IPS DF 6.9 (cell line): ENCODE measurements at regions not wholly inside any gene's neighbourhood (a gene's known extent, or its start where the extent isn't known, plus 50 kb on each side); places are given as distances from the start of the nearest gene placed in this dataset.

ENCODE experiments used
- DNase-seq: peaks from one replicate; pipeline ENCODE4 v3.0.0-alpha.2; 2013; ENCODE audit warnings: low read depth, low spot score
- H3K27ac ChIP-seq: one replicate; pipeline ENCODE4 v1.5.1; 2013; ENCODE audit warnings: low read length, control low read depth
- H3K27me3 ChIP-seq: 2 replicates; pipeline ENCODE4 v1.6.1; 2013; ENCODE audit warnings: mild to moderate bottlenecking, low read length; ENCODE audit not compliant: control insufficient read depth, insufficient read depth
- H3K36me3 ChIP-seq: 2 replicates; pipeline ENCODE4 v1.6.1; 2013; ENCODE audit warnings: low read length; ENCODE audit not compliant: control insufficient read depth, insufficient read depth
- H3K4me1 ChIP-seq: 2 replicates; pipeline ENCODE4 v1.6.1; 2013; ENCODE audit warnings: low read length; ENCODE audit not compliant: control insufficient read depth, insufficient read depth
- H3K4me3 ChIP-seq: 2 replicates; pipeline ENCODE4 v1.5.1; 2013; ENCODE audit warnings: mild to moderate bottlenecking, low read length
- H3K9me3 ChIP-seq: 2 replicates; pipeline ENCODE4 v1.6.1; 2013; ENCODE audit warnings: low read length, inconsistent platforms; ENCODE audit not compliant: control insufficient read depth, insufficient read depth
- WGBS: extraction: QIAGEN DNeasy Blood & Tissue Kit; methylation state at CpG from one replicate; pipeline ENCODE4 v1.1.7; 2013; ENCODE audit warnings: mixed read lengths, missing lambda C conversion rate; ENCODE audit not compliant: insufficient read length, insufficient coverage; 5-methylcytosine and 5-hydroxymethylcytosine counted together

GRCh38 chr11:69395287-69395686 lies 86.2 kb upstream of the LINC01488 start:
- Histone ChIP-seq H3K27ac (no peak overlapping the region), H3K9me3 (no peaks in the 10 kb centered on the region), H3K4me3 (no peak overlapping the region), H3K4me1 (0 out of 2 replicates have a peak, but pooled peaks cover 1% of the 10 kb centered on the region), H3K36me3 (no peaks in the 10 kb centered on the region), H3K27me3 (no peaks in the 10 kb centered on the region)
- no CpG with 5 or more reads among the region's 8 CpGs for WGBS
- DNase-seq, result no peak

DNA sequence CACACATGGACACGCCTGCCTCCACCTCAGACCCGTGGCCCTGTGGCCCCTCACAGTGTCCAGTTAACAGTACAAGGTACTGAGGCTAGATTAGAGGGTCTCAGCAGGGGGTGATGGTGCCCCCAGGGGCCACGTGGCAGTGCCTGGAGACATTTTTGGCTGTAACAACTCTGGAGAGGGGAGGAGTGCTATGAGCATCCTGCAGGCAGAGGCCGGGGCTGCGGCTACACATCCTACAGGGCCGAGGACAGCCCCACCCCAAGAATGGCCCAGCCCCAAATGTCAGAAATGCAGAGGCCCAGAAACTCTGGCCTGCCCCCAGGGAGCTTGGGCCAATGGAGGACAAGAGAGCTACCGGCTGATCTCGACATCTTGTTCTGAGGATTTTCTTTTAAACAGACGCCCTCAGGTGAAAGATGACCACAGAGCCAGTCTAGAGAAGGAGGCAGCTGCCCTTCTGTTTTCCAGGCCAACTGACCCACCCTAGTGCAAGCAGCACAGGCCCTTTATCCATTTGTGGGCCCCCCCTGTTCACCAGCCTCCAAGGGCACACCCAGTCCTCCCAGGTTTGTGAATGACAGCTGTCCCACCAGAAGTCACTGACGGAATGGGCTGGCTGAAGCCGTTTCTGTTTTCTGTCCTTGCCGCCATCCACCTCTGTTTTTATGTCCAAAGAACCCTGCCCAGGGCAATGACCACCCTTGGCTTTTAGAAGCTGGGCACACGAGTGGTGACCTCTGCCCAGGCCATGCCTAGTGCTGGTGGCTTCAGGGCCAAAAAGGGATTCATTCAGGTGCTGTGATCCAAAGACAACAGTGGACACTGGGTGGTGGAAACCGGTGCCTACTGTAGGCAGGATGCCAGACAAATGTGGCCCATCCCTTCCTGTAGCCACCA lies 85.2 kb upstream of the LINC01488 start:
- DNase-seq, result no peak
- H3K4me1 ChIP-seq, result 0 out of 2 replicates have a peak, but pooled peaks cover 1% of the 10 kb centered on the region
- H3K27me3 ChIP-seq, result no peaks in the 10 kb centered on the region
- H3K9me3 ChIP-seq, result no peaks in the 10 kb centered on the region
- H3K27ac ChIP-seq, result no peak overlapping the region
- no CpG with 5 or more reads among the region's 14 CpGs for WGBS
- no peak overlapping the region for H3K4me3 ChIP-seq
- no peaks in the 10 kb centered on the region for H3K36me3 ChIP-seq

DNA sequence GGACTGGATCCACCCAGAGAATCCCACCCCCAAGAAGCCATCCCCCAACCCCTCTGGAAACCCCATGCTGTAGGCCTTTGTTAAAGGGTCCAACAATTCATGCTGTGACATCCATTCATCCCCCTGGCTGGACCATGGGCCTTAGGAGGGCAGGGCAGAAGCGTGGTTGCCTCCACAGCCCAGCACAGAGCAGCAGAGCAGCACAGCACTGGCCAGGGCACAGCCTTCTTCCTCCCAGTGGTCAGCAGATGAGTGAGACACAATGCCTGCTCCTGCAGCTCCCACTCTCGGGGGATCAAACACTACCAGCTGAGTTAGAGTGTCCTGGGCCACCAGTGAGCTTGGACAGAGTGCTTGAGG lies 84.5 kb upstream of the LINC01488 start:
- H3K27me3 ChIP-seq, result no peaks in the 10 kb centered on the region
- no peak overlapping the region for H3K27ac ChIP-seq
- no peaks in the 10 kb centered on the region for H3K36me3 ChIP-seq
- H3K4me3 ChIP-seq, result no peak overlapping the region
- H3K4me1 ChIP-seq, result 0 out of 2 replicates have a peak, but pooled peaks cover 1% of the 10 kb centered on the region
- no peak for DNase-seq
- no peaks in the 10 kb centered on the region for H3K9me3 ChIP-seq
- WGBS, result no CpG with 5 or more reads among the region's 2 CpGs

DNA sequence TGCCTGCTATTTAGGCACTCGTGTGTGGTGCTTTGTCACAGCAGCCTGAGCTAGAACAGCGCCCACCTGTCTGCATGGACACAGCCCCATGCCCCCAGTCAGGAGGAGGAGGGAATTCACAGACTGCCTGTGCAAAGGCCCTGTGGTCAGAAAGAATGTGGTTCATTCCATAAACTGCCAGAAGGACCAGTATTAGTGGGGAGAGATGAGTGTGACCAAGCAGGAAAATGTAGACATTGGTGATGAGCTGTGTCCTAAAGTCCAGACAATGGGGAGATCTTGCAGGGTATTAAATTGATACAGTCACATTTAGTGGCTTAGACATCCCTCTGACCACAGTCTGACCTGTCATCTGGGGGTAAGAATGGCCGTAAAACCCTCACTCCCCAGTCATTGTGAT lies 83.7 kb upstream of the LINC01488 start:
- no peak for DNase-seq
- Histone ChIP-seq H3K4me1 (0 out of 2 replicates have a peak, but pooled peaks cover 1% of the 10 kb centered on the region), H3K9me3 (no peaks in the 10 kb centered on the region), H3K4me3 (no peak overlapping the region), H3K36me3 (no peaks in the 10 kb centered on the region), H3K27me3 (no peaks in the 10 kb centered on the region), H3K27ac (no peak overlapping the region)
- no CpG with 5 or more reads among the region's 3 CpGs for WGBS

GRCh38 chr11:69398529-69399492 lies 82.7 kb upstream of the LINC01488 start:
- H3K36me3 ChIP-seq, result no peaks in the 10 kb centered on the region
- H3K4me3 ChIP-seq, result no peak overlapping the region
- DNase-seq, result no peak
- WGBS, result no CpG with 5 or more reads among the region's 28 CpGs
- 0 out of 2 replicates have a peak, but pooled peaks cover 1% of the 10 kb centered on the region for H3K4me1 ChIP-seq
- no peak overlapping the region for H3K27ac ChIP-seq
- no peaks in the 10 kb centered on the region for H3K27me3 ChIP-seq
- no peaks in the 10 kb centered on the region for H3K9me3 ChIP-seq

DNA sequence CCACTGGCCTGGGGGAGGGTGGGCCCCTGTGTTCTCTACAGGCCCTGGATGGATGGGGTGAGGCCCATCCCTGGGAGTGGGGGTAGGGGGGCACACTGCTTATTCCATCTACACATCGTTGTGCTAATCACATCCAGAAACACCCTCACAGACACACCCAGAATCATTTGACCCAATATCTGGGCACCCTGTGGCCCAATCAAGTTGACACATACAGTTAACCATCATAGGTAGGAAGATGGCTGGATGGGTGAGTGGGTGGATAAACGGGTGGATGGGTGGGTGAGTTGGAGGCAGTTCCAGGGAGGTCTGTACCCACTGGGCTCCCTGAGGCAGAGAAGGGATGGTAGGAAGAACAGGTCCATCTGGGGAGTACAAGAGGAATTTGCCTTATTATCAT lies 81.3 kb upstream of the LINC01488 start:
- Histone ChIP-seq H3K36me3 (no peaks in the 10 kb centered on the region), H3K9me3 (no peaks in the 10 kb centered on the region), H3K27ac (no peak overlapping the region), H3K4me1 (0 out of 2 replicates have a peak, but pooled peaks cover 1% of the 10 kb centered on the region), H3K4me3 (no peak overlapping the region), H3K27me3 (no peaks in the 10 kb centered on the region)
- no peak for DNase-seq
- no CpG with 5 or more reads among the region's 2 CpGs for WGBS

- WGBS, result no CpG with 5 or more reads among the region's 22 CpGs
Measured at GRCh38 chr11:69400771-69401590, 80.5 kb upstream of the LINC01488 start.

GRCh38 chr11:69401715-69402114 lies 79.7 kb upstream of the LINC01488 start:
- no peak for DNase-seq
- no peak overlapping the region for H3K27ac ChIP-seq
- no peaks in the 10 kb centered on the region for H3K27me3 ChIP-seq
- no CpG with 5 or more reads among the region's 5 CpGs for whole genome bisulfite sequencing
- H3K4me3 ChIP-seq, result no peak overlapping the region
- H3K4me1 ChIP-seq, result 0 out of 2 replicates have a peak, but pooled peaks cover 1% of the 10 kb centered on the region
- no peaks in the 10 kb centered on the region for H3K9me3 ChIP-seq
- H3K36me3 ChIP-seq, result no peaks in the 10 kb centered on the region

More at GRCh38 chr11:69400771-69401590, 80.5 kb upstream of the LINC01488 start:
- no peaks in the 10 kb centered on the region for H3K9me3 ChIP-seq
- no peak overlapping the region for H3K27ac ChIP-seq
- H3K27me3 ChIP-seq, result no peaks in the 10 kb centered on the region
- H3K4me1 ChIP-seq, result 0 out of 2 replicates have a peak, but pooled peaks cover 1% of the 10 kb centered on the region
- no peak overlapping the region for H3K4me3 ChIP-seq
- H3K36me3 ChIP-seq, result no peaks in the 10 kb centered on the region
- DNase-seq, result no peak

GRCh38 chr11:69402251-69402887 lies 79.1 kb upstream of the LINC01488 start:
- H3K27me3 ChIP-seq, result no peaks in the 10 kb centered on the region
- H3K27ac ChIP-seq, result no peak overlapping the region
- H3K36me3 ChIP-seq, result no peaks in the 10 kb centered on the region
- no peak overlapping the region for H3K4me3 ChIP-seq
- H3K9me3 ChIP-seq, result no peaks in the 10 kb centered on the region
- no CpG with 5 or more reads among the region's 4 CpGs for WGBS
- H3K4me1 ChIP-seq, result 0 out of 2 replicates have a peak, but pooled peaks cover 1% of the 10 kb centered on the region
- no peak for DNase-seq
